ENCODE measurements at regions not wholly inside any gene's neighbourhood (a gene's known extent, or its start where the extent isn't known, plus 50 kb on each side); places are given as distances from the start of the nearest gene placed in this dataset.
"Not testable (repeated sequence)": the region's sequence is repeated elsewhere in the genome, so short reads cannot be mapped to it uniquely, and the experiment has no call there.

DNA sequence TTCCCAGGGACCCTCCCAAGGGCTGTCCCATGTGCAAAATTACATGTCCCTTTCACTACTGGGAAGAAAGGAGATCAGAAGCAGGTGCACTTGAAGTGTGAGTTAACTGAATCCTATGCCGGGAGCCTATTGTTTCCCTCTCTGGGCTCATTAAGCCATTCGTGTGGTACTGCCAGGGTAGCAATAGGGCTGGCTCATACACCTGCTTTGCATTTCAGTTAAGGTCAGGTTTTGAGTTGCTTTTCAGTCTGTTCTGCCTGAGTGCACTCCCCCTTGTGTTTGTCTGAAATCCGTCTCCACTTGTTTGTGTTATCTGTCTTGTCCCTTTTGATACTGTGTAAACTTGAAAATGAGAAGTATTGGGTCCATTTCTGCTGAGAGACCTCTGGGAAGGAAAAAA, 1232.6 kb upstream of the NRXN1 start:
- no peak for DNase-seq (ENCODE audit: low read depth in 4 of 4, low spot score in 3 of 4)

DNA sequence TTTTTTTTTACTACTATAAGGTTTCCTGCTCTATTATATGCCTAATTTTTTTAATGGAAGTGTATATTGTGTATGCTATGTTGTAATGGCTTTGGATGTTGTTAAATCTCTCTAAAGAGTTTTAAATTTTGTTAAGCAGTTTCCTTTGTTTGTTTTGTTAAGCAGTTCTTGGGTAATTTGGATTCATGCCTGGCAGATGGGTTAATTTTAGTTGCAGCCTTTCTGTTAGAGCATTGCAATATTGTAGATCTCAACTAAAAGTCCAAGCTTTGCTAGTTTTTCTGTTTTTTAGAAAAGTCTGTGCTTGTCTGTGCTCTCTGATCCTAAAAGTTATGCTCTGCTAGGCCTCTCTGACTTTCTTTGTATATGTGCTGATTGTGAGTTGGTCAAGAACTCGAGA, 1229.0 kb upstream of the NRXN1 start:
- DNase-seq (ENCODE audit: low read depth in 4 of 4, low spot score in 3 of 4) = no peak

DNA sequence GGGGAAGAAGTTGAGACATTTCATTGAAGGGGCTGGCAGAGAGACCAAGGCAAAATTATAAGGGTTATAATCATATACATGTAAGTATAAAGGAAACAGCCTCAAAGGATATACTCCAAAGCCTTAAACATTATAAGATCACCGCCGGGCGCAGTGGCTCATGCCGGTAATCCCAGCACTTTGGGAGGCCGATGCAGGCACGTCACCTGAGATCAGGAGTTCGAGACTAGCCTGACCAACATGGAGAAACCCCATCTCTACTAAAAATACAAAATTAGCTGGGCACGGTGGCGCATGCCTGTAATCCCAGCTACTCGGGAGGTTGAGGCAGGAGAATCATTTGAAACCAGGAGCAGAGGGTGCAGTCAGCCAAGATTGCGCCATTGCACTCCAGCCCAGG, 1227.0 kb upstream of the NRXN1 start:
- not testable (repeated sequence) for DNase-seq (ENCODE audit: low read depth in 4 of 4, low spot score in 3 of 4)

DNA sequence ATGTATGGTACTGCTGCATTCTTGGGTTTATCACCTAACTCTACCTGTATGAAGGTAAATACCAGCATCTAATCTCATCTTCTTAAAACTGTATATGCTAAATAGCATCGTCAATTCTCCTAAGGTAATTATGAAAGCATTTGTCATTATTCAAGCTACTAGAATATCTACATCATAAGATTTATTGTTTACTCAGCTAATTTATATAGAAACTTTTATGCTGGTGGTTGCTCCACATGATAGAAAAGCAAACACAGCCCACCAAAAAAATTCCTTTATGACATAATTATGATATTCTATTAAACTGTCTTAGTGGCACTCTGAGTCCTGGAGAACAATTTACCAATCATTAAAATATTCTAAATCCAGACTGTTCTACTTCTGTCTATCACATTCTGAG, 1226.1 kb upstream of the NRXN1 start:
- no peak for DNase-seq (ENCODE audit: low read depth in 4 of 4, low spot score in 3 of 4)

DNA sequence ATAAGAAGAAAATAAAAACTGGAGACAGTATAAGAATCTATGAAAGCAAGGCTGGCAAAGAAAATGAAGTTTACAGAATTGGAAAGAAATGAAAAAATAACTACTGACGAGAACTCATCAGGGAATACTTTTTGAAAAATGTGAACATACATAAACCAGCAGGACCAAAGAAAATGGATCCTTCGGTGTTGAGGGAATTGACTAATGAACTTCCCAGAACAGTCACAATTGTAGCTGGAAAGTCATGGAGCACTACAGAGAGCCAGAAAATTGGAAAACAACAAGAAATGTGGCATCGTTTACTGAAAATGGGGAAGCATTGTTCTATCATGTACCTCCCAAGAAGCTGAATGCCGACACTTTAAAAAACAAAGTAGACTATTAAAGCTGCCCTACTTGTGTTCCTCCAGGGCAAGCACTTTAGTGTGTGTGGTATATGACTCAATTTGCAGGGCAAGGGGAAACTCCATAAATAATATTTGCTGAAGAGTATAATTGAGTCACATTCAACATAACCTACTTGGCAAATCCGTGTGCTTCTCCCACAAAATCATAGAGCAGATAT, 1221.6 kb upstream of the NRXN1 start:
- no peak for DNase-seq (ENCODE audit: low read depth in 4 of 4, low spot score in 3 of 4)

DNA sequence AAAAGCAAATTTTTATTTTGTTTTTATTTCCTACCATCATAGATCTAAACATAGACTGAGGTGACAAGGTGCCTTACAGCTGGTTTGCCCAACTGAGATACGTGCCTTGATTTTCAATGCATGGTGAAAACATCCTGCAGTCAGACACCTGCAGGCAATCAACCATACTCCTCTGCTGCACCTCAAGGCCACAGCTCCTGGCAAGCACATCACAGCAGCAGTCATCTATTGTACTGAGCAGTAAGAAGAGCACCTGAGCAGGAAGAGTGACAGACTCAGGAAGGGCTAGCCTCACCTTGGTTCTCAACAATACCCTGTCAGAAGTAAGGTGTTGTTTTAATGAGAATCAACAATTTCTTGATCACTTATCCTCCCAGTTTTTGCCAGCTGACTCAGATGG, 1206.8 kb upstream of the NRXN1 start:
- no peak for DNase-seq (ENCODE audit: low read depth in 4 of 4, low spot score in 3 of 4)

DNA sequence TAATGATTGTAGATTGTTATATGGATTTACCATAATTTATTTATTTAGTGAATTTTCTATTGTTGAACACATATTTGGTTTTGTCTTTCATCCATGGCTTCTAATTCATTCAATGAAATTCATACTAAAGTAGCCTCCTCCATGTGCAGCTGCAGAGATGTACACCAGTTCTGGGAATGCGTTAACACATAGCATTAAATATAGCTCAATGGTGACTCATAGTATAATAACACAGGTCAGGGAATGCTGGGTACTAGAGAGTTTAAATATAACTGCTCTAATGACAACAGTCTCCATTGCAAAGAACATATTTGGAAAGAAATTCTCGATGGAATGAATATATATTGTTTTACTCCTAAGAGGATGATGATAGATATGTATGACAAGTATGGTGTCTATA, 1190.2 kb upstream of the NRXN1 start:
- DNase-seq (ENCODE audit: low read depth in 4 of 4, low spot score in 3 of 4) = no peak

DNA sequence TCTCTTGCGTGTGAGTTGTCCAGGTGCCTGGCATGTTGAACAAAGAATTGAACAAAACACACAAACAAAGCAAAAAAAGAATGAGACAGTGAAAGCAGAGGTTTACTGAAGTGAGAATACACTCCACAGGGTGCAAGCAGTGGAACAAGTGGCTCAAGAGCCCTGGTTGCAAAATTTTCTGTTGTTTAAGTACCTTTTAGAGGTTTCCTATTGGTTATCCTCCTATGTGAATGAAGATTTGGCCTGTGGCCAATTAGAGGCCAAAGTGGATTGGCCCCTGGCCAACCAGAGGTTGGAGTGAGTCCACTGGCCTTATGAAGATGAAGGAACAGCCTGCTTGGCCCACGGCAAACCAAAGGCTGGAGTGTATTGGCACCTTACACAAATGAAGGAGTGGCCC, 1188.5 kb upstream of the NRXN1 start:
- DNase-seq (ENCODE audit: low read depth in 4 of 4, low spot score in 3 of 4) = no peak

DNA sequence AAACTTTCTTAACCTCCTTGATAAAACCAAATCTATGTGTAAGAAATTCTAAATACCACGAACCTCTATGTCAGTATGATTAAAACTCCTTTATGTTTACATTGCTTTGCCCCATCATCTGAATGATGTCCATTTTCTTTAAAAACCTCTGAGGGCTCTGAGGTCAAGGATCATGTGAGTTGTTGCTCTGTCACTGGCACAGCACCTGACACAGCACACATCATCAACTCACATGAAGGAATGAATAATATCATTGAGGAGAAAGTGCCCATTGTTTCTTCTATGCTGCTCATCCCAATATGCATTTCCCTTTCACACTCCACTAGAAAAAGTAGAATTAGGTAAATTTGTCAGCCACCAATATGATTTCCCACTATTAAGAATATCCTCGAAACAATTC, 1178.7 kb upstream of the NRXN1 start:
- DNase-seq (ENCODE audit: low read depth in 4 of 4, low spot score in 3 of 4) = no peak

DNA sequence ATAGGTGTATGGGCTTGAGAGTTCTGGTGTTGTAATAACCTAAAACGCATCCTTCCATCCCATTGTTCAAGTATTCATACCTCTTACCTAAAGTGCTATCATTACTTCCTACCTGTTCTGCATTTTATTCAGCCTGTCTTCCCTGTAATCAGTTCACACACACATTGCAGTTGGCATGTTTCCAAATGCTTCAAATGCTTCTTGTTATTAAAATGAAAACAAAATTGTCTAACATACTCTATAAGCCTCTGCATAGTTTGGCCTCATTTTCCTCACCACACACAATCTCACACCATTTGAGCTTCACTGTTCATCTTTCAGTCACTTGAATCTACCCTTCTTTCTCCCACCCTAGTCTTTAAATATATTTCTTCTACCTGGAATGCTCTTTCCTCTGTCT, 1178.2 kb upstream of the NRXN1 start:
- DNase-seq (ENCODE audit: low read depth in 4 of 4, low spot score in 3 of 4) = no peak

DNA sequence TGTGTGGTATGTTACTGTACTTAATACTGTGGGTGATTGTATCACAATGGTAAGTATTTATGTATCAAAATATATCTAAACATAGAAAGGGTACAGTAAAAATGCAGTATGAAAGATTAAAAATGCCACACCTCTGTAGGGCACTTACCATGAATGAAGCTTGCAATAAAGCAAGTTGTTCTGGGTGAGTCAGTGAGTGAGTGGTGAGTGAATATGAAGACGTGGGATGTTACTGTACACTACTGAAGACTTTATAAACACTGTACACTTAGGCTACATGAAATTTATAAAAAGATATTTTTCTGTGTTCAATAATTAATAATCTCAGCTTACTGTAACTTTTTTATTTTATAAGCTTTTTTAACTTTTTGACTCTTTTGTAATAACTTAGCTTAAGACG, 1162.4 kb upstream of the NRXN1 start:
- DNase-seq (ENCODE audit: low read depth in 4 of 4, low spot score in 3 of 4) = no peak

DNA sequence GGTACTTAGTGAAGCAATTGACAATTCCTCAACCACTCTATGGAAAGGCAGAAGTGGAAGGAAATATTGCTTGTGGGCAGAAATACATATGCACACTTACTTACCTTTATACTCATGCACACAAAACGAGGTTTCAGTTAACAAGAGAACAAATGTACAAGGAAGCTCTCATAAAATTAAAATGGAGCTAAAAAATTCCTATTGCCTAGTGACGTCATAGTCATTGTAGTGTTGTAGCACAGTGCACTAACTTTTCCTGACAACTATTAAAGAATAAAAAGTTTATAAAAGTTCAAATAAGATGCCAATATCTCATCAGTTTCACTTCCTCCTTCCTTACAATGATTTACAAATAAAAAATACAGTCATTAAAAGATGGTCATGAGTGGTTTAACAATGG, 1161.9 kb upstream of the NRXN1 start:
- no peak for DNase-seq (ENCODE audit: low read depth in 4 of 4, low spot score in 3 of 4)

DNA sequence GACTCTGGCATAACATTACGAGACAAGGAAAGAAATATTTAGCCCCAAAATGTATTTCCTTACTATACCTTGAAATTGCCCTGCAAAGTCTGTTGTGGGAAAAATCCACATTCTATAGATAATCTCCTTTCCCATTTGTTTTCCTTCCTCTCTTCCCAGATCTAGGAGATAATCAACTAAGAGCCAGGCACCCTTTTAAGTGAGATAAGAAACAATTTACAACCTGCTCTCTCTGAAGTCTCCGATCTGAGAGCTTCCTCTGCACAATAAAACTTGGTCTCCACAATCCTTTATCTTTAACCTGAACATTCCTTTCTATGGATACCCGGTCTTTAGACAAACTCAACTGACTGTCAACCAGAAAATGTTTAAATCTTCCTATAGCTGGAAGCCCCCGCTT, 1160.7 kb upstream of the NRXN1 start:
- no peak for DNase-seq (ENCODE audit: low read depth in 4 of 4, low spot score in 3 of 4)

DNA sequence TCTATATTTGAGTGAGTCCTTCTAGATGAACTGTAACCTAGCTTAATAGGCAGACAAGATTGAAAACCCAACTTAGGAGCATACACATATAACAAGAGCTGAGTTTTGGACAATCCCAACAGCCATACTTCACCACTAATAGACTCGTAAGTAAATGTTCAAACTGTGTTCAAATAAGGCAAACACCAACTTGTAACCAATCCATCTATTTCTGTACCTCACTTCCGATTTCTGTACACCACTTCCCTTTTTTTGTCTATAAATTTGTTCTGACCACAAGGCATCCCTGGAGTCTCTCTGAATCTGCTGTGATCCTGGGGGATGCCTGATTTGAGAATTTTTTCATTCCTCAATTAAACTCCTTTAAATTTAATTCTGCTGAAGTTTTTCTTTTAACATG, 1149.1 kb upstream of the NRXN1 start:
- no peak for DNase-seq (ENCODE audit: low read depth in 4 of 4, low spot score in 3 of 4)

DNA sequence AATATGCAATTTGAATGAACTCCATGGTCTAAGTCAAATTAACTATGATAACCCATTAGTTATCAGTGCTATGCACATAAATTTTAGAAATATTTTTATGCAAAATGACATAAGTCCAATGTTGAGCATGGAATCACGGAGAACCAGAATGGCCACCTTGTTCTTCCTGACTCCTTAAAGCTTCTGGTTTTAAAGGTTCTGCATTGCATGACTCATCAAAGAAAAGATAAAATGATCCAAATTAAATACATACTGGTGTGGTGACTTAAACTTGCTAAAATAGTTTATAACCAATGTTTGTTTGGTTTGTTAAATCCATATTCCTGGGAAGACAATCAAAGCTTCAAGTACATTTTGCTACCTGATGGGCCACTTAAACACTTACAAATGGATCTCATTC, 1146.9 kb upstream of the NRXN1 start:
- no peak for DNase-seq (ENCODE audit: low read depth in 4 of 4, low spot score in 3 of 4)

DNA sequence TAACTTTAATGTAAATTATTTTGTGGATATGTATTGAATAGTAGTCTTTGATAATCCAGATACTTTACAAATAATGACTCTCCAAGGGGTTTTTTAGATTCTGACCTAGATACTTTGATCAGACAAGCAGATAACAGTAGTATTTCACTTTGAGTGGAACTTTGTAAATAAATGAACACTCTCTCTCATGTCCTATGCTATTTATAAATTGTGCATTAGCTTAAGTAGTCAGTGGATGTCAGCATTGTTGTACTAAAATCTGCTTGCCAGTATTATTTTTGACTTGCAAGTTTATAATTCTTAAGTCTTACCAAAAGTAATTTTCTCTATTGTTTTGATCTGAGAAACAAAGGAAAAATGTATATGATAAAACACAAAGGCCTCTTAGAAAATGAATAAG, 1113.1 kb upstream of the NRXN1 start:
- DNase-seq (ENCODE audit: low read depth in 4 of 4, low spot score in 3 of 4) = no peak

DNA sequence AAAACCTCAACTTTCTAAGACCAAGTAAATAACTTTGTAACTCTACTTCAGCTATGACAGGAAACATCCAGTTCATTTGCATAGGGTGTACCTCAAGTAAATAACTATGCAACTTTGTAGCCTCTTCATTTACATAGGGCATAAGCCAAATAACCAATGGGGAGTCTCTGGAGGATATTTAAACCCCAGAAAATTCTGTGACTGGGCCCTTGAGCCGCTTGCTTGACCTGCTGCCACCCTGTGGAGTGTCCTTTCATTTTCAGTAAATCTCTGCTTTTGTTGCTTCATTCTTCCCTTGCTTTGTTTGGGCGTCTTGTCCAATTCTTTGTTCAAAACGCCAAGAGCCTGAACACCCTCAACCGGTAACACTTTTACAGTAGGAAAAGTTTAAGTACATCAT, 1112.7 kb upstream of the NRXN1 start:
- DNase-seq (ENCODE audit: low read depth in 4 of 4, low spot score in 3 of 4) = no peak

DNA sequence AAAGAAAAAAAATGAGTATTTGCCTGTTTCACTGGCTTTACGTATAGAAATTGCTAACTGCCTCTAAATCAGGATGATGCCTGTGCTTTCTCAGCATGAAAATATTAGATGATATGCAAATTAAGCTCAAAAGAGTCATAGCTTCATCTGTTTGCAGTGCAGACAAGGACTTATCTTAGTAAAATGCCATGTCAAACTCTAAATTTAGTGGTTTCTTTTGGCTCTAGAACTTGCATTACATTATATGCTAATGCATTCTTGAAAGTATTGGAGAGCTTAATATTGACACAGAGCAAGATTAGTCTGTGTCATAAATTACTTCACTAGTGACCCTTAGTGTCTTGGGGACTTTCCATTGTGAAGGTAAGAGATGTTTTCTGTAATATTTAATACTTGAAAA, 1109.1 kb upstream of the NRXN1 start:
- no peak for DNase-seq (ENCODE audit: low read depth in 4 of 4, low spot score in 3 of 4)

DNA sequence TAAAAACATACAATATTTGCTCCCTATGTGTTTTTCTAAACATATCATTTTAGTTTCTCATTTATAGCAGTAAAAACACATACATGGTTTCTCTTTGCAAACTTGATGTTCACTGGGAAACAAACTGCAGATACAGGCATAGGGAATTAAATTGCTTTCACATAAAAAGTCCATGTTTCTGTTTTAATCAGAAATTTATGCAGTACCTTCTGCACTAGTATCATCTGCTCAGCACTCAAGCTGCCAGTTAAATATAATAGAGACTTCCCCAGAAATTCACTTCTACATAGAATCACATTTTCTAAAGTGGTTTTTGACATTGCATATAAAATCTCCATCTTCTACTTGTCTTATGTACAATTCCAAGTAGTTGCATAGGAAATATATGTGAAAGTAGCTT, 1107.3 kb upstream of the NRXN1 start:
- DNase-seq (ENCODE audit: low read depth in 4 of 4, low spot score in 3 of 4) = no peak

DNA sequence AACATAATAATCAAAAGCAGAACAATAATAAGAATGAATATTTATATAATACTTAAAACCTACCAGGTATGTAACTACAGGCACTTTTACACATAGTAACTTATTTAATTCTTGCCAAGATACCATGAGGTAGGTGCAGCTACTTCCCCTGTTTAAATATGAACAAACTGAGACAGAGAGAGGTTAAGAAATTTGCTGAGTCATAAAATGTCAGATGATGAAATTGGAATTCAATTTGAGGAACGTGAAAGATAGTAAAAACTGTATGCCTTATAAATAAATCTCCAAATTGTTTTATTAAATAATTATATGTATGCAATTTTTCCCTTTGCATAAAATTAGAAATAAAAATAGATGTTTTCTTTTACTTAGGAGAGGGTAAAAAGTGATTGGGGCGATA, 1103.3 kb upstream of the NRXN1 start:
- DNase-seq (ENCODE audit: low read depth in 4 of 4, low spot score in 3 of 4) = no peak

DNA sequence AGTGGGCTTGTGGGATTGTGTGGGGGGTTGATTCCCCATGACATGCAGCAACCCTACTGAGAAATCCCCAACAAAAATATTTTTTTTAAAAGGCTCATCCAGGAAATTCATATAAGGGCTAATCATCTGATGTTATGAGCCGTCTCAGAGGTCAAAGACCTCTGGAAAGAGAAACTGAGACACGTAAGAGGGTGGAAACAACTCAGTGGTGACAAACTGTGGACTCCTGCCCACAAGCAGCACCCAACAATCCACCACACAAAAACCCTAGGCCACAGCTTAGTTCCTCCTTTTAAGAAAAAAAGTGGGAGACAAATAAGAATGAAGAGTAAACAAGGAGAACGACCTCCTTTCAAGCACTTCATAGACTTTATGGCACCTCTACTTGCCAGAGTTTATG, 1096.1 kb upstream of the NRXN1 start:
- DNase-seq (ENCODE audit: low read depth in 4 of 4, low spot score in 3 of 4) = no peak

DNA sequence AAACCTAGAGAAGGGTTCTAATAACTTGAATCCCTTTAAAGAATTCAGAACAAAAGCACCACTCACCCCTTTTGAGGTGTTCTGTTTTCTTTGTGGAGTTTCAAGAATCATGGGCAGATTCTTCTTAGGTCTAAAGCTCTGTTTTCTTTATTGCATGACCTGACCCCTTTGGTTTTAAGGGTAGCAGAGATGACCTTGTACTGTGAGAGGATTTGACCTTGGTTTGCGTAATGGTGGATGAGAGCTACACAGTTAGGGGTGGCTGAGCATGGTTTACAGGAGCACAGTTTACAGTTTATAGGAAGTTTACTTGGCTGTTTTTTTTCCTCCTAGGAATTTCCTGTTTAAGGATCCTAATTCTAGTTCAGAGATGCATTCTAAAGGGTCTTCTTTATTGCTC, 1095.6 kb upstream of the NRXN1 start:
- no peak for DNase-seq (ENCODE audit: low read depth in 4 of 4, low spot score in 3 of 4)

DNA sequence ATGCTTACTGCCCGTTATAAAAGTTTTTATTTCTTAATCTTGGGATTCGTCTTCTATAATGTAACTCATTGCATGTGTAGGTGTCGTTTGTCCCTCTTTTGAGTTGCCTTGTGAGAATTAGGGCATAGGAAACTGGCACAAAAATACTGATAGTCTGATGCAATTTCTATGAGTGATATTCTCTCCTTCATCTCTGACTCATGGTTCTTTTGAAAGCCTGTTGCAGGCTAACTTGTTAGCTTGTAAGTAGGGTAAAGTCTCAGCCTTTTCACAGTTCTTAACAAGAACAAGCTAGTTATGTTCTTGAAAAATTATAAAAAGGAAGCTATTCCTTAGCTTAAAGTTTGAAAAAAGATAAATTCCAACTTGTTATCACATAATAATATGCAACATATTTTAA, 1085.4 kb upstream of the NRXN1 start:
- DNase-seq (ENCODE audit: low read depth in 4 of 4, low spot score in 3 of 4) = no peak

DNA sequence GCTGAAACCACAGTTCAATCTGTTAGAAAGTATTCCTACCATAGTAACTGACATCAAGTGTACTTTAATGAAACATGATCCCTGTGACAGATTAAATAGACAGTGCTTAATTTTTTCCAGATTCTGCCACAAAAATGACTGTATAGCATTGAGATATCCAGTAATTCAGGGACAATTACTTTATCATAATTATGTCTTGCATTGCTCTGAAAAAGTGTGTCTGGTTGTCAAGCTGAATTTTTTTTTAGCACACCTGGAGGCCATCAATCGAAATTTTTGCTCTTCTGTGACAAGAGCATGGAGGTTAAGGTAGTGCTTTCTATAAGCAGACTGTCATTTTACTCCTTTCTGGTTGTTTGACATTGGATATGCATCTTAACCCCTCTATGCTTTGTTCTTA, 1083.8 kb upstream of the NRXN1 start:
- no peak for DNase-seq (ENCODE audit: low read depth in 4 of 4, low spot score in 3 of 4)
